SJSA1 (cell line): ENCODE measurements at regions not wholly inside any gene's neighbourhood (a gene's known extent, or its start where the extent isn't known, plus 50 kb on each side); places are given as distances from the start of the nearest gene placed in this dataset.

Experiments
- DNase-seq, 2 experiments: peaks; one replicate each; pipeline ENCODE4 v3.0.0-alpha.2; 2015 to 2020; ENCODE audit warnings: low spot score in 2 of 2, low read depth in 1 of 2
- H3K27ac ChIP-seq: fragments of 250-450 bp; sonication (Bioruptor Pico); 2 replicates; pipeline ENCODE4 v1.5.1; 2020; ENCODE audit warnings: mild to moderate bottlenecking, moderate library complexity
- H3K27me3 ChIP-seq: fragments of 250-450 bp; sonication (Bioruptor Pico); replicated peaks from 2 replicates; pipeline ENCODE4 v1.5.1; 2020; ENCODE audit warnings: mild to moderate bottlenecking, moderate library complexity
- H3K36me3 ChIP-seq: fragments of 250-450 bp; sonication (Bioruptor Pico); 2 replicates; pipeline ENCODE4 v1.5.1; 2020; ENCODE audit warnings: mild to moderate bottlenecking
- H3K4me1 ChIP-seq: fragments of 250-450 bp; sonication (Bioruptor Pico); replicated peaks from 2 replicates; pipeline ENCODE4 v1.6.1; 2021; ENCODE audit warnings: mild to moderate bottlenecking
- H3K4me3 ChIP-seq: fragments of 250-450 bp; sonication (Bioruptor Pico); 2 replicates; pipeline ENCODE4 v1.5.1; 2020; ENCODE audit warnings: mild to moderate bottlenecking
- H3K9me3 ChIP-seq: fragments of 250-450 bp; sonication (Bioruptor Pico); replicated peaks from 2 replicates; pipeline ENCODE4 v1.5.1; 2020; ENCODE audit warnings: mild to moderate bottlenecking

GRCh38 chr2:146771531-146771930, 1073.3 kb upstream of the ACVR2A start:
- Histone ChIP-seq H3K27ac (no peak overlapping the region), H3K27me3 (no peaks in the 10 kb centered on the region), H3K9me3 (0 out of 2 replicates have a peak, but pooled peaks cover 3% of the 10 kb centered on the region), H3K4me3 (no peak overlapping the region), H3K4me1 (no peaks in the 10 kb centered on the region), H3K36me3 (no peaks in the 10 kb centered on the region)
- no peak for DNase-seq

GRCh38 chr2:146764301-146764700, 1080.5 kb upstream of the ACVR2A start:
- DNase-seq = no peak
- Histone ChIP-seq H3K4me3 (no peak overlapping the region), H3K27ac (no peak overlapping the region), H3K36me3 (no peaks in the 10 kb centered on the region), H3K9me3 (no peaks in the 10 kb centered on the region), H3K27me3 (no peaks in the 10 kb centered on the region), H3K4me1 (no peaks in the 10 kb centered on the region)

GRCh38 chr2:146762786-146763185, 1082.0 kb upstream of the ACVR2A start:
- no peak overlapping the region for H3K27ac ChIP-seq
- H3K36me3 ChIP-seq = no peaks in the 10 kb centered on the region
- no peaks in the 10 kb centered on the region for H3K9me3 ChIP-seq
- no peaks in the 10 kb centered on the region for H3K4me1 ChIP-seq
- DNase-seq = no peak
- no peak overlapping the region for H3K4me3 ChIP-seq
- no peaks in the 10 kb centered on the region for H3K27me3 ChIP-seq

GRCh38 chr2:146754606-146755005, 1090.2 kb upstream of the ACVR2A start:
- H3K27me3 ChIP-seq = no peaks in the 10 kb centered on the region
- DNase-seq = no peak
- no peaks in the 10 kb centered on the region for H3K4me1 ChIP-seq
- no peaks in the 10 kb centered on the region for H3K36me3 ChIP-seq
- no peaks in the 10 kb centered on the region for H3K9me3 ChIP-seq
- H3K27ac ChIP-seq = no peak overlapping the region
- no peak overlapping the region for H3K4me3 ChIP-seq

GRCh38 chr2:146748046-146748445, 1096.8 kb upstream of the ACVR2A start:
- Histone ChIP-seq H3K4me1 (no peaks in the 10 kb centered on the region), H3K4me3 (no peak overlapping the region), H3K27ac (no peak overlapping the region), H3K27me3 (no peaks in the 10 kb centered on the region), H3K36me3 (no peaks in the 10 kb centered on the region), H3K9me3 (no peaks in the 10 kb centered on the region)
- DNase-seq = no peak

GRCh38 chr2:146741260-146741659, 1103.6 kb upstream of the ACVR2A start:
- no peak for DNase-seq

GRCh38 chr2:146734821-146735190, 1110.0 kb upstream of the ACVR2A start:
- Histone ChIP-seq H3K9me3 (no peaks in the 10 kb centered on the region), H3K27ac (no peak overlapping the region), H3K4me3 (no peak overlapping the region), H3K36me3 (no peaks in the 10 kb centered on the region), H3K27me3 (no peaks in the 10 kb centered on the region), H3K4me1 (no peaks in the 10 kb centered on the region)
- DNase-seq = no peak

More at GRCh38 chr2:146741260-146741659, 1103.6 kb upstream of the ACVR2A start:
- Histone ChIP-seq H3K9me3 (no peaks in the 10 kb centered on the region), H3K4me3 (no peak overlapping the region), H3K36me3 (no peaks in the 10 kb centered on the region), H3K27me3 (no peaks in the 10 kb centered on the region), H3K27ac (no peak overlapping the region), H3K4me1 (no peaks in the 10 kb centered on the region)

GRCh38 chr2:146734042-146734820, 1110.6 kb upstream of the ACVR2A start:
- no peak overlapping the region for H3K27ac ChIP-seq
- DNase-seq = peak in 1 of 2 experiments; percentile 5
- no peaks in the 10 kb centered on the region for H3K9me3 ChIP-seq
- H3K4me3 ChIP-seq = no peak overlapping the region
- no peaks in the 10 kb centered on the region for H3K36me3 ChIP-seq
- H3K27me3 ChIP-seq = no peaks in the 10 kb centered on the region
- H3K4me1 ChIP-seq = no peaks in the 10 kb centered on the region

- no peaks in the 10 kb centered on the region for H3K27me3 ChIP-seq
- H3K4me3 ChIP-seq = no peak overlapping the region
- DNase-seq = no peak
- no peak overlapping the region for H3K27ac ChIP-seq
- H3K4me1 ChIP-seq = no peaks in the 10 kb centered on the region
- no peaks in the 10 kb centered on the region for H3K9me3 ChIP-seq
- no peaks in the 10 kb centered on the region for H3K36me3 ChIP-seq
Measured at GRCh38 chr2:146730882-146731281, 1113.9 kb upstream of the ACVR2A start.

GRCh38 chr2:146721486-146721885, 1123.3 kb upstream of the ACVR2A start:
- Histone ChIP-seq H3K27me3 (no peaks in the 10 kb centered on the region), H3K4me1 (no peaks in the 10 kb centered on the region), H3K27ac (no peak overlapping the region), H3K36me3 (no peaks in the 10 kb centered on the region), H3K4me3 (no peak overlapping the region), H3K9me3 (no peaks in the 10 kb centered on the region; the same call in 1 of the 2 replicates)
- DNase-seq = no peak

- H3K27ac ChIP-seq = no peak overlapping the region
- H3K9me3 ChIP-seq = no peaks in the 10 kb centered on the region; the same call in 1 of the 2 replicates
- H3K36me3 ChIP-seq = no peaks in the 10 kb centered on the region
- no peak for DNase-seq
- H3K27me3 ChIP-seq = no peaks in the 10 kb centered on the region
- no peak overlapping the region for H3K4me3 ChIP-seq
- H3K4me1 ChIP-seq = no peaks in the 10 kb centered on the region
Measured at GRCh38 chr2:146720170-146720569, 1124.7 kb upstream of the ACVR2A start.

- H3K27ac ChIP-seq = no peak overlapping the region
- DNase-seq = no peak
- H3K36me3 ChIP-seq = no peaks in the 10 kb centered on the region
- H3K4me1 ChIP-seq = no peaks in the 10 kb centered on the region
- no peaks in the 10 kb centered on the region; the same call in 1 of the 2 replicates for H3K9me3 ChIP-seq
- H3K4me3 ChIP-seq = no peak overlapping the region
- no peaks in the 10 kb centered on the region for H3K27me3 ChIP-seq
Measured at GRCh38 chr2:146716591-146716990, 1128.2 kb upstream of the ACVR2A start.

GRCh38 chr2:146709004-146709403, 1135.8 kb upstream of the ACVR2A start:
- no peak overlapping the region for H3K27ac ChIP-seq
- no peak for DNase-seq
- H3K9me3 ChIP-seq = no peaks in the 10 kb centered on the region
- no peaks in the 10 kb centered on the region for H3K4me1 ChIP-seq
- H3K36me3 ChIP-seq = no peaks in the 10 kb centered on the region
- no peaks in the 10 kb centered on the region for H3K27me3 ChIP-seq
- no peak overlapping the region for H3K4me3 ChIP-seq

GRCh38 chr2:146701183-146701582, 1143.6 kb upstream of the ACVR2A start:
- Histone ChIP-seq H3K27ac (no peak overlapping the region), H3K36me3 (no peaks in the 10 kb centered on the region), H3K4me3 (no peak overlapping the region), H3K4me1 (no peaks in the 10 kb centered on the region), H3K9me3 (peaks cover 4% of the 10 kb centered on the region), H3K27me3 (no peaks in the 10 kb centered on the region)
- DNase-seq = no peak

- H3K27me3 ChIP-seq = no peaks in the 10 kb centered on the region
- peaks cover 3% of the 10 kb centered on the region for H3K9me3 ChIP-seq
- H3K4me3 ChIP-seq = no peak overlapping the region
- H3K4me1 ChIP-seq = no peaks in the 10 kb centered on the region
- no peak for DNase-seq
- H3K36me3 ChIP-seq = no peaks in the 10 kb centered on the region
- H3K27ac ChIP-seq = no peak overlapping the region
Measured at GRCh38 chr2:146697307-146697706, 1147.5 kb upstream of the ACVR2A start.
